Hepatocyte (in vitro differentiated cells): ENCODE measurements at regions not wholly inside any gene's neighbourhood (a gene's known extent, or its start where the extent isn't known, plus 50 kb on each side); places are given as distances from the start of the nearest gene placed in this dataset.

Experiments
- DNase-seq: peaks from one replicate; pipeline ENCODE4 v3.0.0-alpha.2; 2016; ENCODE audit warnings: low spot score
- H2AFZ ChIP-seq: fragments of 200-600 bp; sonication (generic); 2 replicates; pipeline ENCODE4 v1.6.0; 2016; ENCODE audit warnings: antibody characterized with exemption, mild to moderate bottlenecking
- H3K27ac ChIP-seq: fragments of 200-600 bp; sonication (generic); 2 replicates; pipeline ENCODE4 v1.5.1; 2016; ENCODE audit warnings: mild to moderate bottlenecking
- H3K27me3 ChIP-seq: fragments of 200-600 bp; sonication (generic); 2 replicates; pipeline ENCODE4 v1.6.1; 2016
- H3K36me3 ChIP-seq: fragments of 200-600 bp; sonication (generic); replicated peaks from 2 replicates; pipeline ENCODE4 v1.5.1; 2016; ENCODE audit warnings: low read depth; ENCODE audit not compliant: insufficient read depth
- H3K4me1 ChIP-seq: fragments of 200-600 bp; sonication (generic); 2 replicates; pipeline ENCODE4 v1.5.1; 2016; ENCODE audit warnings: mild to moderate bottlenecking, moderate library complexity; ENCODE audit not compliant: insufficient read depth
- H3K4me2 ChIP-seq: fragments of 200-600 bp; sonication (generic); 2 replicates; pipeline ENCODE4 v1.6.0; 2016
- H3K4me3 ChIP-seq: fragments of 200-600 bp; sonication (generic); 2 replicates; pipeline ENCODE4 v1.5.1; 2016; ENCODE audit warnings: mild to moderate bottlenecking
- H3K79me2 ChIP-seq: fragments of 200-600 bp; sonication (generic); 2 replicates; pipeline ENCODE4 v1.6.0; 2017; ENCODE audit warnings: mild to moderate bottlenecking
- H3K9me2 ChIP-seq: fragments of 200-600 bp; sonication (generic); replicated peaks from 2 replicates; pipeline ENCODE4 v1.6.0; 2017; ENCODE audit warnings: mild to moderate bottlenecking; ENCODE audit not compliant: insufficient read depth
- H3K9me3 ChIP-seq: fragments of 200-600 bp; sonication (generic); 2 replicates; pipeline ENCODE4 v1.5.1; 2016; ENCODE audit warnings: low read depth, mild to moderate bottlenecking
- H4K20me1 ChIP-seq: fragments of 200-600 bp; sonication (generic); 2 replicates; pipeline ENCODE4 v1.6.0; 2016; ENCODE audit warnings: mild to moderate bottlenecking; ENCODE audit not compliant: insufficient read depth, poor library complexity, severe bottlenecking
- CTCF ChIP-seq: fragments of 200-600 bp; sonication (generic); IDR thresholded peaks from 2 replicates; pipeline ENCODE4 v1.5.1; 2016; ENCODE audit warnings: antibody characterized with exemption, mild to moderate bottlenecking; ENCODE audit not compliant: poor library complexity
- EZH2 ChIP-seq: fragments of 200-600 bp; sonication (generic); IDR thresholded peaks from 2 replicates; pipeline ENCODE4 v1.6.1; 2016; ENCODE audit warnings: antibody characterized with exemption, mild to moderate bottlenecking, borderline replicate concordance
- EZH2phosphoT487 ChIP-seq: fragments of 200-600 bp; sonication (generic); IDR thresholded peaks from one replicate; pipeline ENCODE4 v1.6.1; 2018; ENCODE audit warnings: antibody characterized with exemption, mild to moderate bottlenecking, low read depth, moderate library complexity; ENCODE audit not compliant: unreplicated experiment, severe bottlenecking
- WGBS: methylation state at CpG from one replicate; pipeline ENCODE4 v1.1.6; 2016; ENCODE audit warnings: low lambda C conversion rate; ENCODE audit errors: missing lambda C conversion rate; 5-methylcytosine and 5-hydroxymethylcytosine counted together

- WGBS, result 42% methylated on average over 3 of the region's 3 CpGs
- H3K4me2 ChIP-seq, result no peak overlapping the region
- H3K36me3 ChIP-seq, result no peaks in the 10 kb centered on the region
- no peak for DNase-seq
- no peaks in the 10 kb centered on the region for H3K9me2 ChIP-seq
- H3K4me3 ChIP-seq, result no peak overlapping the region
- no peaks in the 10 kb centered on the region for H3K9me3 ChIP-seq
- no peak overlapping the region for H2AFZ ChIP-seq
- H3K27ac ChIP-seq, result no peak overlapping the region
- no peak for TF ChIP-seq EZH2phosphoT487
- TF ChIP-seq EZH2, result no peak
- no peak for TF ChIP-seq CTCF
- H3K4me1 ChIP-seq, result no peaks in the 10 kb centered on the region
- H4K20me1 ChIP-seq, result no peaks in the 10 kb centered on the region
- no peaks in the 10 kb centered on the region for H3K27me3 ChIP-seq
- H3K79me2 ChIP-seq, result no peaks in the 10 kb centered on the region
Observed at GRCh38 chr4:106753426-106753825, 282.7 kb downstream of the DKK2 start.

- no peak for TF ChIP-seq EZH2
- no peak for TF ChIP-seq EZH2phosphoT487
- TF ChIP-seq CTCF, result no peak
- Histone ChIP-seq H4K20me1 (no peaks in the 10 kb centered on the region), H3K79me2 (no peaks in the 10 kb centered on the region), H3K27me3 (no peaks in the 10 kb centered on the region), H3K4me1 (no peaks in the 10 kb centered on the region), H3K9me2 (no peaks in the 10 kb centered on the region), H3K36me3 (no peaks in the 10 kb centered on the region), H3K9me3 (no peaks in the 10 kb centered on the region), H3K4me3 (no peak overlapping the region), H2AFZ (no peak overlapping the region), H3K27ac (no peak overlapping the region), H3K4me2 (no peak overlapping the region)
- no peak for DNase-seq
Observed at GRCh38 chr4:106746451-106746850, 289.7 kb downstream of the DKK2 start.

- Histone ChIP-seq H3K9me2 (no peaks in the 10 kb centered on the region), H3K4me1 (no peaks in the 10 kb centered on the region), H3K4me3 (no peak overlapping the region), H3K4me2 (no peak overlapping the region), H3K79me2 (no peaks in the 10 kb centered on the region), H2AFZ (no peak overlapping the region), H3K27ac (no peak overlapping the region), H4K20me1 (no peaks in the 10 kb centered on the region), H3K36me3 (no peaks in the 10 kb centered on the region), H3K27me3 (no peaks in the 10 kb centered on the region), H3K9me3 (no peaks in the 10 kb centered on the region)
- no peak for TF ChIP-seq EZH2phosphoT487
- no peak for TF ChIP-seq EZH2
- no peak for TF ChIP-seq CTCF
- no peak for DNase-seq
- 52% methylated on average over 5 of the region's 5 CpGs for WGBS
Observed at GRCh38 chr4:106738121-106738520, 298.0 kb downstream of the DKK2 start.

- no peaks in the 10 kb centered on the region for H3K36me3 ChIP-seq
- H3K9me2 ChIP-seq, result no peaks in the 10 kb centered on the region
- no peak for DNase-seq
- H3K4me2 ChIP-seq, result no peak overlapping the region
- WGBS, result 93% methylated on average over 1 of the region's 1 CpG
- no peak overlapping the region for H2AFZ ChIP-seq
- H3K27me3 ChIP-seq, result no peaks in the 10 kb centered on the region
- H3K4me1 ChIP-seq, result no peaks in the 10 kb centered on the region
- H3K4me3 ChIP-seq, result no peak overlapping the region
- TF ChIP-seq EZH2 (no peak), EZH2phosphoT487 (no peak), CTCF (no peak)
- no peaks in the 10 kb centered on the region for H3K9me3 ChIP-seq
- H3K27ac ChIP-seq, result no peak overlapping the region
- H4K20me1 ChIP-seq, result no peaks in the 10 kb centered on the region
- no peaks in the 10 kb centered on the region for H3K79me2 ChIP-seq
Observed at GRCh38 chr4:106718548-106718947, 317.6 kb downstream of the DKK2 start.
